ENCODE measurements at regions not wholly inside any gene's neighbourhood (a gene's known extent, or its start where the extent isn't known, plus 50 kb on each side); places are given as distances from the start of the nearest gene placed in this dataset.

GRCh38 chr9:95620722-95621121, 104.0 kb upstream of the PTCH1 start:
- no peak for DNase-seq (ENCODE audit: low spot score)

GRCh38 chr9:95620314-95620713, 103.5 kb upstream of the PTCH1 start:
- DNase-seq (ENCODE audit: low spot score), result no peak

GRCh38 chr9:95615246-95615645, 98.5 kb upstream of the PTCH1 start:
- DNase-seq (ENCODE audit: low spot score), result no peak

- DNase-seq (ENCODE audit: low spot score), result no peak
Measured at GRCh38 chr9:95613670-95614069, 96.9 kb upstream of the PTCH1 start.

GRCh38 chr9:95611354-95611753, 94.6 kb upstream of the PTCH1 start:
- DNase-seq (ENCODE audit: low spot score), result no peak

GRCh38 chr9:95610006-95610785, 93.4 kb upstream of the PTCH1 start:
- no peak for DNase-seq (ENCODE audit: low spot score)

- DNase-seq (ENCODE audit: low spot score), result no peak
Measured at GRCh38 chr9:95609426-95609825, 92.7 kb upstream of the PTCH1 start.

- DNase-seq (ENCODE audit: low spot score), result no peak
Measured at GRCh38 chr9:95608341-95608740, 91.6 kb upstream of the PTCH1 start.

- DNase-seq (ENCODE audit: low spot score), result no peak
Measured at GRCh38 chr9:95607507-95607906, 90.7 kb upstream of the PTCH1 start.

GRCh38 chr9:95606489-95607350, 89.9 kb upstream of the PTCH1 start:
- DNase-seq (ENCODE audit: low spot score), result no peak

GRCh38 chr9:95605816-95606488, 89.2 kb upstream of the PTCH1 start:
- DNase-seq (ENCODE audit: low spot score), result no peak

- DNase-seq (ENCODE audit: low spot score), result no peak
Measured at GRCh38 chr9:95605101-95605500, 88.3 kb upstream of the PTCH1 start.

GRCh38 chr9:95598236-95598635, 81.5 kb upstream of the PTCH1 start:
- DNase-seq (ENCODE audit: low spot score), result no peak

GRCh38 chr9:95595721-95596295, 79.0 kb upstream of the PTCH1 start:
- no peak for DNase-seq (ENCODE audit: low spot score)

GRCh38 chr9:95592931-95593330, 76.2 kb upstream of the PTCH1 start:
- DNase-seq (ENCODE audit: low spot score), result no peak

- DNase-seq (ENCODE audit: low spot score), result no peak
Measured at GRCh38 chr9:95588724-95589588, 72.2 kb upstream of the PTCH1 start.

- no peak for DNase-seq (ENCODE audit: low spot score)
Measured at GRCh38 chr9:95587021-95587964, 70.5 kb upstream of the PTCH1 start.

GRCh38 chr9:95586326-95586725, 69.6 kb upstream of the PTCH1 start:
- DNase-seq (ENCODE audit: low spot score), result no peak

GRCh38 chr9:95585824-95586223, 69.1 kb upstream of the PTCH1 start:
- DNase-seq (ENCODE audit: low spot score), result no peak

GRCh38 chr9:95584176-95584575, 67.4 kb upstream of the PTCH1 start:
- no peak for DNase-seq (ENCODE audit: low spot score)
